GM12892 (cell line): ENCODE measurements at regions not wholly inside any gene's neighbourhood (a gene's known extent, or its start where the extent isn't known, plus 50 kb on each side); places are given as distances from the start of the nearest gene placed in this dataset.

Experiments
- POLR2A ChIP-seq: IDR thresholded peaks from 2 replicates; pipeline ENCODE4 v1.6.1; 2011; ENCODE audit warnings: low read depth, low read length, control low read depth
- POLR2AphosphoS5 ChIP-seq: IDR thresholded peaks from 2 replicates; pipeline ENCODE4 v1.6.1; 2011; ENCODE audit warnings: low read depth, low read length, control low read depth

DNA sequence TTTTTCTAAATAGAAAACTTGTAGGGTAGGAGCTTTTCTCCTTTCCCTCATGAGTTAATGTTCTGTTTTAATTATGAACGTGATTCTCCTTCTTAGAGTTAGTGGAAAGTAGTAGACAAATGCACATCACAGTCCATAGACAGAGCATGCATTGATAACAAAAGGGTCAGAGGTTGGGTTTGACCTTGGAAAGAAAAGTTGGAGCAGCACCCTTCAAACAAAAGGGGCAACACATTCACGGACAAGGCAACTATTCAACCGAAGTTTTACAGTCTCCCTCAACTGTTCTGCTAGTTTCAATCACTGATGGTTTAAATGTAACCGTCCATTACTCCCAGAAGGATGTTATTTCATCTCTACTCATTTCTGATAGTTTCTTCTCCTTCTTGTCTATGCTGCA, 103.4 kb upstream of the MAOA start:
- TF ChIP-seq POLR2A (no peak), POLR2AphosphoS5 (no peak)
